ENCODE measurements at regions not wholly inside any gene's neighbourhood (a gene's known extent, or its start where the extent isn't known, plus 50 kb on each side); places are given as distances from the start of the nearest gene placed in this dataset.

DNA sequence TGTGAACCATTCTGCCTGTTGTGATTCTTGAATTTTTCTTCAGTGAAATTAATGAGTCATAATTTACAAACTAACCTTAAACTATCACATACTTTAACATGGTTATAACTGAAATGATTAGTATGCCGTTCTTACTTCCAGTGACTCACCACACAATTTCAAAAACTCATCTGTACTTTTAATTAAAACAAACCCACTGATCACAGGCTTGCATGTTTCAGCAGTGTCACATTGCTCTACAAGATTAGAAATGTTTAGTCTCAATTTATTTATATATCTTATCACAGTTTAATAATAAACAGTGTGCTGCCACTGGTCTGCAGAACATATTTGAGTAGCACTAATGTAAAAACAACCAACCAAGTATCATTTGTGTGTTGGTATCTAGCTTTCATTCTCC, 2227.9 kb upstream of the PCDH20 start:
- TF ChIP-seq, protein P1, sequence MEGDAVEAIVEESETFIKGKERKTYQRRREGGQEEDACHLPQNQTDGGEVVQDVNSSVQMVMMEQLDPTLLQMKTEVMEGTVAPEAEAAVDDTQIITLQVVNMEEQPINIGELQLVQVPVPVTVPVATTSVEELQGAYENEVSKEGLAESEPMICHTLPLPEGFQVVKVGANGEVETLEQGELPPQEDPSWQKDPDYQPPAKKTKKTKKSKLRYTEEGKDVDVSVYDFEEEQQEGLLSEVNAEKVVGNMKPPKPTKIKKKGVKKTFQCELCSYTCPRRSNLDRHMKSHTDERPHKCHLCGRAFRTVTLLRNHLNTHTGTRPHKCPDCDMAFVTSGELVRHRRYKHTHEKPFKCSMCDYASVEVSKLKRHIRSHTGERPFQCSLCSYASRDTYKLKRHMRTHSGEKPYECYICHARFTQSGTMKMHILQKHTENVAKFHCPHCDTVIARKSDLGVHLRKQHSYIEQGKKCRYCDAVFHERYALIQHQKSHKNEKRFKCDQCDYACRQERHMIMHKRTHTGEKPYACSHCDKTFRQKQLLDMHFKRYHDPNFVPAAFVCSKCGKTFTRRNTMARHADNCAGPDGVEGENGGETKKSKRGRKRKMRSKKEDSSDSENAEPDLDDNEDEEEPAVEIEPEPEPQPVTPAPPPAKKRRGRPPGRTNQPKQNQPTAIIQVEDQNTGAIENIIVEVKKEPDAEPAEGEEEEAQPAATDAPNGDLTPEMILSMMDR (IDR thresholded peaks at IDR 0.05; ENCODE audit: low read depth, low read length) = no peak
- TF ChIP-seq EZH2phosphoT487 (IDR thresholded peaks at IDR 0.05; ENCODE audit: low read depth) = no peak
